ENCODE measurements at regions not wholly inside any gene's neighbourhood (a gene's known extent, or its start where the extent isn't known, plus 50 kb on each side); places are given as distances from the start of the nearest gene placed in this dataset.

DNA sequence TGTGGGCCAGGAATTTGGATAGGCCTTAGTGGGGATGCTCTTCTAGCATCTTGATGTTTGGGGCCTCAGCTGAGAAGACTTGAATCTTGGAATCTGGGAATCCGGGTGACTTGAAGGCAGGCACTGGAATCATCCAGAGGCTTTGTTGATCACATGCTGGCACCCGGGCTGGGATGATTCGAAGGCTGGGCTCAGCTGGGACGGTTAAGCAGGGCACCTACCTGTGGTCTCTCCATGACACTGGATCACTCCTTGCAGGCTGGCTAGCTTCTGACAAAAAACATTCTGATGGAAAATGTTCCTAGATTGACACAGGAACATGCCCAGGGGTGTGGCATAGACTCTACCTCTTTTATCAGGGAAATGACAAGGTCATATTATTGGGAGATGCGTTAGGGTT is 149.1 kb downstream of the TENT4A start:
- TF ChIP-seq, protein P1, sequence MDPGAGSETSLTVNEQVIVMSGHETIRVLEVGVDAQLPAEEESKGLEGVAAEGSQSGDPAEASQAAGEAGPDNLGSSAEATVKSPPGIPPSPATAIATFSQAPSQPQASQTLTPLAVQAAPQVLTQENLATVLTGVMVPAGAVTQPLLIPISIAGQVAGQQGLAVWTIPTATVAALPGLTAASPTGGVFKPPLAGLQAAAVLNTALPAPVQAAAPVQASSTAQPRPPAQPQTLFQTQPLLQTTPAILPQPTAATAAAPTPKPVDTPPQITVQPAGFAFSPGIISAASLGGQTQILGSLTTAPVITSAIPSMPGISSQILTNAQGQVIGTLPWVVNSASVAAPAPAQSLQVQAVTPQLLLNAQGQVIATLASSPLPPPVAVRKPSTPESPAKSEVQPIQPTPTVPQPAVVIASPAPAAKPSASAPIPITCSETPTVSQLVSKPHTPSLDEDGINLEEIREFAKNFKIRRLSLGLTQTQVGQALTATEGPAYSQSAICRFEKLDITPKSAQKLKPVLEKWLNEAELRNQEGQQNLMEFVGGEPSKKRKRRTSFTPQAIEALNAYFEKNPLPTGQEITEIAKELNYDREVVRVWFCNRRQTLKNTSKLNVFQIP (CRISPR knock-in tag; IDR thresholded peaks at IDR 0.05; ENCODE audit: borderline replicate concordance, low read depth), result no peak
- no peak for TF ChIP-seq ZFP3 (CRISPR knock-in tag; IDR thresholded peaks at IDR 0.05)
- TF ChIP-seq ZFP30 (CRISPR knock-in tag; IDR thresholded peaks at IDR 0.05), result no peak
- no peak for TF ChIP-seq ISL1 (CRISPR knock-in tag; IDR thresholded peaks at IDR 0.05)
- ATAC-seq, result no peak

DNA sequence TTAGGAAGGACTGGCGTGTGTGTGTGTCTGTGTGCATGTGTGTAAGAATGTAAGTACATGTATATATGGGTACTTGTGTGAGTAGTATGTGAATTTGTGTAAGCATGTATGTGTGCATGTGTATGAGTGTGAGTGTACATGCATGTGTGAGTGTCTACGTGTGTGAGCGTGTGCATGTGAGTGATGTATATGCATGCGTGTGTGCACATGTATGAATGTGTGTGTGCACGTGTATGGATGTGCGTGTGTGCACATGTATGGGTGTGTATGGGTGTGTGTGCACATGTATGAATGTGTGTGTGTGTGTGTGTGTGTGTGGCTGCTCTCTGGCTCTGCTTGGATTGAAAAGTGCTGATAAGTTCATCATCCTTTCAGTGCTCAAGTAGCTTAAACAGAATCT is 154.5 kb downstream of the TENT4A start:
- TF ChIP-seq ZC3H10 (CRISPR knock-in tag; IDR thresholded peaks at IDR 0.05) (no peak), ESRRG (CRISPR knock-in tag; IDR thresholded peaks at IDR 0.05) (no peak), TCF4 (CRISPR knock-in tag; IDR thresholded peaks at IDR 0.05; ENCODE audit: borderline replicate concordance) (no peak)
- ATAC-seq, result no peak

DNA sequence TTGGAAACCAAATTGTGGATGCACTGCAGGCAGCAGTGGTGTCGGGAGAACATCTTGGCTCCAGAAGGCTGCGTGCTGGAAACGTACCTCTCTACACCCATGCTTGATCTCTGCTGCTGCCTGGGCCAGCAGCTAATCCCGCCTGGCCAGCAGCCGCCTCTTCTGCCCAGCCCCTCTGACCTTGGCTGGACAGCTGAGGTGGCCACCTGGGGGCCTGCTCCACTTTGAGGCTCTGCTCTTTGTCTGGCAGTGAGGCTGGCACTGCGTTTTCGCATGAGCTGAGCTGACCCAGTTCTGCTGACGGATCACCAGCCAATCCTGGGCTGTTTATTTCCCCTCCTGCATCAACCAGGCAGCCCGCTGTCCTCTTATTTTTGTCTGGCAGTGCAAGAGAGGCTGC is 154.9 kb downstream of the TENT4A start:
- no peak for ATAC-seq

DNA sequence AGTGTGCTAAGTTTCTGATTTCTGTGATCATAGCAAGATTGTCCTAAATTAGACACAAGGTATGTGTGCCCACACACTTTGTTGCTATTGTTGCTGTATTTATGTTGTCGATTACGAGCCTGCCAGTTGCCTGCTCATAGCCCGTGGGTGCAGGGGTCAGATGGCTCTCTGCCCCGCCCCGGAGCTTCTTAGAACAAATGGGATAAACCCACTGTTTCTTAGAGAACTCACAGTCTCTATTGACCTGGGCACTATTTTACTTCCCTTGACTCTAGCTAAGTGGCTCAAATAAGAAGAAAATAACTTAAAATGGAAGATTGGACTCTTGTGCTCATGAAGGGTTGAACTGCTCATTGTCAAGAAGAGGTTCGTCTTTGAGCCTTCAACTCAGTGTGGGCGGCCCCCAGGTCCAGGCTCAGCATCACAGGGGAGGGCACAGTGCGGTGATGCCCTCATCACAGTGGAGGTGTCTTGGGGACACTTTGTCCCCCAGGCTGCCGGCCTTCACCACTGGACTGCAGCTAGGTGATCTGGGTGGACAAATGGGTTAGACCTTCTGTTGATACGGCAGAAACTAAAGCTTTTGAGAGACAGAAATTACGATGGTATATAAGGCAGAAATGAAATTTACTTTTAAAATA is 155.5 kb downstream of the TENT4A start:
- no peak for ATAC-seq
- TF ChIP-seq GLIS3 (CRISPR knock-in tag; IDR thresholded peaks at IDR 0.05) (no peak), ESRRG (CRISPR knock-in tag; IDR thresholded peaks at IDR 0.05) (no peak), ZC3H10 (CRISPR knock-in tag; IDR thresholded peaks at IDR 0.05) (no peak), TOX (CRISPR knock-in tag; IDR thresholded peaks at IDR 0.05; ENCODE audit: borderline replicate concordance) (no peak), OSR1 (CRISPR knock-in tag; IDR thresholded peaks at IDR 0.05) (no peak), ARNTL (CRISPR knock-in tag; IDR thresholded peaks at IDR 0.05; ENCODE audit: borderline replicate concordance, low read depth) (no peak), BACH2 (CRISPR knock-in tag; IDR thresholded peaks at IDR 0.05; ENCODE audit: borderline replicate concordance) (no peak)
- TF ChIP-seq, protein P2, sequence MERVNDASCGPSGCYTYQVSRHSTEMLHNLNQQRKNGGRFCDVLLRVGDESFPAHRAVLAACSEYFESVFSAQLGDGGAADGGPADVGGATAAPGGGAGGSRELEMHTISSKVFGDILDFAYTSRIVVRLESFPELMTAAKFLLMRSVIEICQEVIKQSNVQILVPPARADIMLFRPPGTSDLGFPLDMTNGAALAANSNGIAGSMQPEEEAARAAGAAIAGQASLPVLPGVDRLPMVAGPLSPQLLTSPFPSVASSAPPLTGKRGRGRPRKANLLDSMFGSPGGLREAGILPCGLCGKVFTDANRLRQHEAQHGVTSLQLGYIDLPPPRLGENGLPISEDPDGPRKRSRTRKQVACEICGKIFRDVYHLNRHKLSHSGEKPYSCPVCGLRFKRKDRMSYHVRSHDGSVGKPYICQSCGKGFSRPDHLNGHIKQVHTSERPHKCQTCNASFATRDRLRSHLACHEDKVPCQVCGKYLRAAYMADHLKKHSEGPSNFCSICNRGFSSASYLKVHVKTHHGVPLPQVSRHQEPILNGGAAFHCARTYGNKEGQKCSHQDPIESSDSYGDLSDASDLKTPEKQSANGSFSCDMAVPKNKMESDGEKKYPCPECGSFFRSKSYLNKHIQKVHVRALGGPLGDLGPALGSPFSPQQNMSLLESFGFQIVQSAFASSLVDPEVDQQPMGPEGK (CRISPR knock-in tag; IDR thresholded peaks at IDR 0.05; ENCODE audit: borderline replicate concordance), result no peak
- TF ChIP-seq, protein P1 (CRISPR knock-in tag; IDR thresholded peaks at IDR 0.05; ENCODE audit: borderline replicate concordance, low read depth), result no peak

More for the DNA sequence above, 154.9 kb downstream of the TENT4A start:
- no peak for TF ChIP-seq SNAI2 (CRISPR knock-in tag; IDR thresholded peaks at IDR 0.05)
- no peak for TF ChIP-seq TOX (CRISPR knock-in tag; IDR thresholded peaks at IDR 0.05; ENCODE audit: borderline replicate concordance)
- TF ChIP-seq, protein P3, sequence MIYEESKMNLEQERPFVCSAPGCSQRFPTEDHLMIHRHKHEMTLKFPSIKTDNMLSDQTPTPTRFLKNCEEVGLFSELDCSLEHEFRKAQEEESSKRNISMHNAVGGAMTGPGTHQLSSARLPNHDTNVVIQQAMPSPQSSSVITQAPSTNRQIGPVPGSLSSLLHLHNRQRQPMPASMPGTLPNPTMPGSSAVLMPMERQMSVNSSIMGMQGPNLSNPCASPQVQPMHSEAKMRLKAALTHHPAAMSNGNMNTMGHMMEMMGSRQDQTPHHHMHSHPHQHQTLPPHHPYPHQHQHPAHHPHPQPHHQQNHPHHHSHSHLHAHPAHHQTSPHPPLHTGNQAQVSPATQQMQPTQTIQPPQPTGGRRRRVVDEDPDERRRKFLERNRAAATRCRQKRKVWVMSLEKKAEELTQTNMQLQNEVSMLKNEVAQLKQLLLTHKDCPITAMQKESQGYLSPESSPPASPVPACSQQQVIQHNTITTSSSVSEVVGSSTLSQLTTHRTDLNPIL (CRISPR knock-in tag; IDR thresholded peaks at IDR 0.05; ENCODE audit: low read depth), result no peak
- TF ChIP-seq GLIS3 (CRISPR knock-in tag; IDR thresholded peaks at IDR 0.05), result no peak
- no peak for TF ChIP-seq OSR1 (CRISPR knock-in tag; IDR thresholded peaks at IDR 0.05)
- TF ChIP-seq, protein P4, sequence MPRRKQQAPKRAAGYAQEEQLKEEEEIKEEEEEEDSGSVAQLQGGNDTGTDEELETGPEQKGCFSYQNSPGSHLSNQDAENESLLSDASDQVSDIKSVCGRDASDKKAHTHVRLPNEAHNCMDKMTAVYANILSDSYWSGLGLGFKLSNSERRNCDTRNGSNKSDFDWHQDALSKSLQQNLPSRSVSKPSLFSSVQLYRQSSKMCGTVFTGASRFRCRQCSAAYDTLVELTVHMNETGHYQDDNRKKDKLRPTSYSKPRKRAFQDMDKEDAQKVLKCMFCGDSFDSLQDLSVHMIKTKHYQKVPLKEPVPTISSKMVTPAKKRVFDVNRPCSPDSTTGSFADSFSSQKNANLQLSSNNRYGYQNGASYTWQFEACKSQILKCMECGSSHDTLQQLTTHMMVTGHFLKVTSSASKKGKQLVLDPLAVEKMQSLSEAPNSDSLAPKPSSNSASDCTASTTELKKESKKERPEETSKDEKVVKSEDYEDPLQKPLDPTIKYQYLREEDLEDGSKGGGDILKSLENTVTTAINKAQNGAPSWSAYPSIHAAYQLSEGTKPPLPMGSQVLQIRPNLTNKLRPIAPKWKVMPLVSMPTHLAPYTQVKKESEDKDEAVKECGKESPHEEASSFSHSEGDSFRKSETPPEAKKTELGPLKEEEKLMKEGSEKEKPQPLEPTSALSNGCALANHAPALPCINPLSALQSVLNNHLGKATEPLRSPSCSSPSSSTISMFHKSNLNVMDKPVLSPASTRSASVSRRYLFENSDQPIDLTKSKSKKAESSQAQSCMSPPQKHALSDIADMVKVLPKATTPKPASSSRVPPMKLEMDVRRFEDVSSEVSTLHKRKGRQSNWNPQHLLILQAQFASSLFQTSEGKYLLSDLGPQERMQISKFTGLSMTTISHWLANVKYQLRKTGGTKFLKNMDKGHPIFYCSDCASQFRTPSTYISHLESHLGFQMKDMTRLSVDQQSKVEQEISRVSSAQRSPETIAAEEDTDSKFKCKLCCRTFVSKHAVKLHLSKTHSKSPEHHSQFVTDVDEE (CRISPR knock-in tag; IDR thresholded peaks at IDR 0.05), result no peak
- TF ChIP-seq, protein P5, sequence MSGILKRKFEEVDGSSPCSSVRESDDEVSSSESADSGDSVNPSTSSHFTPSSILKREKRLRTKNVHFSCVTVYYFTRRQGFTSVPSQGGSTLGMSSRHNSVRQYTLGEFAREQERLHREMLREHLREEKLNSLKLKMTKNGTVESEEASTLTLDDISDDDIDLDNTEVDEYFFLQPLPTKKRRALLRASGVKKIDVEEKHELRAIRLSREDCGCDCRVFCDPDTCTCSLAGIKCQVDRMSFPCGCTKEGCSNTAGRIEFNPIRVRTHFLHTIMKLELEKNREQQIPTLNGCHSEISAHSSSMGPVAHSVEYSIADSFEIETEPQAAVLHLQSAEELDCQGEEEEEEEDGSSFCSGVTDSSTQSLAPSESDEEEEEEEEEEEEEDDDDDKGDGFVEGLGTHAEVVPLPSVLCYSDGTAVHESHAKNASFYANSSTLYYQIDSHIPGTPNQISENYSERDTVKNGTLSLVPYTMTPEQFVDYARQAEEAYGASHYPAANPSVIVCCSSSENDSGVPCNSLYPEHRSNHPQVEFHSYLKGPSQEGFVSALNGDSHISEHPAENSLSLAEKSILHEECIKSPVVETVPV (CRISPR knock-in tag; IDR thresholded peaks at IDR 0.05), result no peak
- TF ChIP-seq ARNTL (CRISPR knock-in tag; IDR thresholded peaks at IDR 0.05; ENCODE audit: borderline replicate concordance, low read depth), result no peak
- TF ChIP-seq, protein P1 (CRISPR knock-in tag; IDR thresholded peaks at IDR 0.05; ENCODE audit: borderline replicate concordance, low read depth), result no peak
